ENCODE measurements at regions not wholly inside any gene's neighbourhood (a gene's known extent, or its start where the extent isn't known, plus 50 kb on each side); places are given as distances from the start of the nearest gene placed in this dataset.
"Not testable (repeated sequence)": the region's sequence is repeated elsewhere in the genome, so short reads cannot be mapped to it uniquely, and the experiment has no call there.

GRCh38 chr10:60473557-60473956 is 83.9 kb upstream of the ANK3 start:
- H3K4me3 ChIP-seq (ENCODE audit: low read depth, low read length) = no peak overlapping the region
- no peak for TF ChIP-seq CTCF (IDR thresholded peaks at IDR 0.05; ENCODE audit: low read depth, low read length, missing control alignments)
- no peak for DNase-seq (ENCODE audit: low read depth)
- in situ Hi-C loops (cut with HindIII; ENCODE audit: low sequenced_read_pairs) = no loop called here

- peak; percentile 15 for DNase-seq (ENCODE audit: low read depth)
- in situ Hi-C loops (cut with HindIII; ENCODE audit: low sequenced_read_pairs) = no loop called here
Observed at GRCh38 chr10:60470091-60470490, 80.4 kb upstream of the ANK3 start.

GRCh38 chr10:60469147-60469546 is 79.5 kb upstream of the ANK3 start:
- in situ Hi-C loops (cut with HindIII; ENCODE audit: low sequenced_read_pairs) = not testable (repeated sequence)

More at GRCh38 chr10:60470091-60470490, 80.4 kb upstream of the ANK3 start:
- TF ChIP-seq CTCF (IDR thresholded peaks at IDR 0.05; ENCODE audit: low read depth, low read length, missing control alignments) = no peak
- no peak overlapping the region for H3K4me3 ChIP-seq (ENCODE audit: low read depth, low read length)

GRCh38 chr10:60467202-60467546 is 77.5 kb upstream of the ANK3 start:
- in situ Hi-C loops (cut with HindIII; ENCODE audit: low sequenced_read_pairs) = no loop called here
- no peak for TF ChIP-seq CTCF (IDR thresholded peaks at IDR 0.05; ENCODE audit: low read depth, low read length, missing control alignments)
- DNase-seq (ENCODE audit: low read depth) = no peak
- no peak overlapping the region for H3K4me3 ChIP-seq (ENCODE audit: low read depth, low read length)

More at GRCh38 chr10:60469147-60469546, 79.5 kb upstream of the ANK3 start:
- H3K4me3 ChIP-seq (ENCODE audit: low read depth, low read length); DNase-seq (ENCODE audit: low read depth): not testable (repeated sequence)

- no peak for TF ChIP-seq CTCF (IDR thresholded peaks at IDR 0.05; ENCODE audit: low read depth, low read length, missing control alignments)
- no peak overlapping the region for H3K4me3 ChIP-seq (ENCODE audit: low read depth, low read length)
- no peak for DNase-seq (ENCODE audit: low read depth)
- in situ Hi-C loops (cut with HindIII; ENCODE audit: low sequenced_read_pairs) = no loop called here
Observed at GRCh38 chr10:60466267-60467201, 76.9 kb upstream of the ANK3 start.

- no peak for TF ChIP-seq CTCF (IDR thresholded peaks at IDR 0.05; ENCODE audit: low read depth, low read length, missing control alignments)
- no peak overlapping the region for H3K4me3 ChIP-seq (ENCODE audit: low read depth, low read length)
- no peak for DNase-seq (ENCODE audit: low read depth)
- in situ Hi-C loops (cut with HindIII; ENCODE audit: low sequenced_read_pairs) = no loop called here
Observed at GRCh38 chr10:60465801-60466200, 76.1 kb upstream of the ANK3 start.

GRCh38 chr10:60464659-60465058 is 75.0 kb upstream of the ANK3 start:
- no peak overlapping the region for H3K4me3 ChIP-seq (ENCODE audit: low read depth, low read length)
- in situ Hi-C loops (cut with HindIII; ENCODE audit: low sequenced_read_pairs) = no loop called here
- TF ChIP-seq CTCF (IDR thresholded peaks at IDR 0.05; ENCODE audit: low read depth, low read length, missing control alignments) = no peak
- no peak for DNase-seq (ENCODE audit: low read depth)

Data from astrocyte of the cerebellum (primary cell).